ENCODE measurements at regions not wholly inside any gene's neighbourhood (a gene's known extent, or its start where the extent isn't known, plus 50 kb on each side); places are given as distances from the start of the nearest gene placed in this dataset.

DNA sequence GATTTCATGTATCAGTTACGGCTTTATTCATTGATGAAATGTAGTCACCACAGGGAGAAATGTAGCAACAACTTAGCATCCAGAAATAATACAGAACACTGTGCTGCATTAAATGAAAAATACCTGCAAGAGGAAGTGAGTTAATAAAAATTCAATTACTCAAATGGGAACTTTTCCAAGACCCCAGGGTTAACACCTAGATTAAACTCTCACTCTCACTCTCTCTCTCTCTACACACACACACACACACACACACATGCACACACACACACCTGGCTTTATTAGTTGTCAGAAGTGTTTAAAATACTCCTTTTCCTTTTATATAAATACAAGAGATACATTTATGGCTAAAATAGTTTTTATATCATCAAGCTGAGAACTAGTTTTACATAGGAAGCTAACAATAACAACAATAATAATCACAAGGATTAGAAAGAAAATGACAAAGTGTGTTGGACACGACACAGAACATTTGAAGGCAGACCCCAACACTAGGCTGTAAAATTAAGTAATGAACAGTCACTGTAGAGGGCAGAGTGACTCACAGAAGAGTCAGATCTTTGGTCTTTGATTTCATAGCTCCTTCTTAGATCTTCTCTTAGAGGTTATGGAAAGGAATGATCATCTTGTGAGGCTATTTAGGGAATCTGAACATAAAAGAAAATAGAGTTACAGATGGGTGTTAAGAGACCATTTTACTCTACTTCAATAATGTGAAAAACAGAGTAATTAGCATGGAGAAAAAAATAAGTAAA is 1266.0 kb upstream of the ADGRL2 start:
- TF ChIP-seq, protein P1, sequence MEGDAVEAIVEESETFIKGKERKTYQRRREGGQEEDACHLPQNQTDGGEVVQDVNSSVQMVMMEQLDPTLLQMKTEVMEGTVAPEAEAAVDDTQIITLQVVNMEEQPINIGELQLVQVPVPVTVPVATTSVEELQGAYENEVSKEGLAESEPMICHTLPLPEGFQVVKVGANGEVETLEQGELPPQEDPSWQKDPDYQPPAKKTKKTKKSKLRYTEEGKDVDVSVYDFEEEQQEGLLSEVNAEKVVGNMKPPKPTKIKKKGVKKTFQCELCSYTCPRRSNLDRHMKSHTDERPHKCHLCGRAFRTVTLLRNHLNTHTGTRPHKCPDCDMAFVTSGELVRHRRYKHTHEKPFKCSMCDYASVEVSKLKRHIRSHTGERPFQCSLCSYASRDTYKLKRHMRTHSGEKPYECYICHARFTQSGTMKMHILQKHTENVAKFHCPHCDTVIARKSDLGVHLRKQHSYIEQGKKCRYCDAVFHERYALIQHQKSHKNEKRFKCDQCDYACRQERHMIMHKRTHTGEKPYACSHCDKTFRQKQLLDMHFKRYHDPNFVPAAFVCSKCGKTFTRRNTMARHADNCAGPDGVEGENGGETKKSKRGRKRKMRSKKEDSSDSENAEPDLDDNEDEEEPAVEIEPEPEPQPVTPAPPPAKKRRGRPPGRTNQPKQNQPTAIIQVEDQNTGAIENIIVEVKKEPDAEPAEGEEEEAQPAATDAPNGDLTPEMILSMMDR (IDR thresholded peaks at IDR 0.05): no peak
- TF ChIP-seq POLR2A (IDR thresholded peaks at IDR 0.05): no peak
- no peak for TF ChIP-seq EP300 (IDR thresholded peaks at IDR 0.05)

Measured in sigmoid colon (tissue), 4 donors.